Left lung (tissue), 4 donors: ENCODE measurements at regions not wholly inside any gene's neighbourhood (a gene's known extent, or its start where the extent isn't known, plus 50 kb on each side); places are given as distances from the start of the nearest gene placed in this dataset.

Experiments
- ATAC-seq: fragments of 200-7000 bp; cut with Tn5 transposase; one replicate; pipeline ENCODE4 v1.9.1; 2020; ENCODE audit warnings: moderate library complexity
- DNase-seq, 4 donors: peaks; one replicate each; pipeline ENCODE4 v3.0.0-alpha.2; 2013 to 2020
- H3K27ac ChIP-seq, 2 donors: fragments of 200-600 bp; sonication (generic) in 1 of 2; one replicate each; pipeline versions ENCODE4 v1.5.0 to v1.8.0; 2020 to 2021
- H3K27me3 ChIP-seq, 2 donors: fragments of 200-600 bp; sonication (generic) in 1 of 2; one replicate each; pipeline versions ENCODE4 v1.5.0 to v1.8.0; 2020 to 2021
- H3K36me3 ChIP-seq, 2 donors: fragments of 200-600 bp; sonication (generic) in 1 of 2; one replicate each; pipeline versions ENCODE4 v1.5.0 to v1.8.0; 2020 to 2021
- H3K4me1 ChIP-seq, 2 donors: fragments of 200-600 bp; one replicate each; pipeline ENCODE4 v1.8.0; 2021
- H3K4me3 ChIP-seq, 2 donors: fragments of 200-600 bp; sonication (generic) in 1 of 2; one replicate each; pipeline versions ENCODE4 v1.5.0 to v1.8.0; 2020 to 2021; ENCODE audit warnings: mild to moderate bottlenecking in 1 of 2
- H3K9me3 ChIP-seq, 2 donors: fragments of 200-600 bp; sonication (generic) in 1 of 2; one replicate each; pipeline versions ENCODE4 v1.5.0 to v1.8.0; 2020 to 2021
- intact Hi-C, 2 donors: fragments of 100-400 bp; cut with DNase I; formaldehyde crosslinking; loops; one replicate each; pipeline versions ENCODE4 v1.11.2 to v1.14.2; 2022
- TF ChIP-seq, protein P1 (sequence below), 2 donors: fragments of 200-600 bp; sonication (generic) in 1 of 2; IDR thresholded peaks; one replicate each; pipeline versions ENCODE4 v1.5.0 to v1.8.0; 2021; ENCODE audit warnings: antibody characterized with exemption in 2 of 2
- donor health status: DM: no; HTN: yes; CAD: no.
- donor health status: DM: no; HTN: no; CAD: no.

DNA sequence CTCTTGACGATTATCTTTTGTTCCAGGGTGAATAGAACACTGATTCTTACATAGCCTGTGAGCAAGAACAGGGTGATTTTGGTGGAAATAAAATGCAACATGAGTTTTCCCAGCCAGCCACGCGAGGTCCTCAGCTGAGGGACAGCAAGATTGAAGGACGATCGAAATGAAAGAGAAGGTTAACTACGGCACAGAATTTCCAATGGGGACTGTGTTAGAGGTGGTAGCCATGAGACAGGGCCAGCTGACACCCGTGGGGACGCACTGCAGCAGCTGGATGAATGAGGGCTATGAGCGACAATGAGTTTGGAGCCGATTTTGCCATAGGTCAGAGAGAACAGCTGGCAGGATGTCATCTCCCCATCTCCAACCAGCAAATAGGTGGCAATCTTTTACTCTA, 243.4 kb upstream of the PELI2 start:
- H3K27ac ChIP-seq: no peak overlapping the region
- TF ChIP-seq, protein P1, sequence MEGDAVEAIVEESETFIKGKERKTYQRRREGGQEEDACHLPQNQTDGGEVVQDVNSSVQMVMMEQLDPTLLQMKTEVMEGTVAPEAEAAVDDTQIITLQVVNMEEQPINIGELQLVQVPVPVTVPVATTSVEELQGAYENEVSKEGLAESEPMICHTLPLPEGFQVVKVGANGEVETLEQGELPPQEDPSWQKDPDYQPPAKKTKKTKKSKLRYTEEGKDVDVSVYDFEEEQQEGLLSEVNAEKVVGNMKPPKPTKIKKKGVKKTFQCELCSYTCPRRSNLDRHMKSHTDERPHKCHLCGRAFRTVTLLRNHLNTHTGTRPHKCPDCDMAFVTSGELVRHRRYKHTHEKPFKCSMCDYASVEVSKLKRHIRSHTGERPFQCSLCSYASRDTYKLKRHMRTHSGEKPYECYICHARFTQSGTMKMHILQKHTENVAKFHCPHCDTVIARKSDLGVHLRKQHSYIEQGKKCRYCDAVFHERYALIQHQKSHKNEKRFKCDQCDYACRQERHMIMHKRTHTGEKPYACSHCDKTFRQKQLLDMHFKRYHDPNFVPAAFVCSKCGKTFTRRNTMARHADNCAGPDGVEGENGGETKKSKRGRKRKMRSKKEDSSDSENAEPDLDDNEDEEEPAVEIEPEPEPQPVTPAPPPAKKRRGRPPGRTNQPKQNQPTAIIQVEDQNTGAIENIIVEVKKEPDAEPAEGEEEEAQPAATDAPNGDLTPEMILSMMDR (IDR thresholded peaks at IDR 0.05): no peak
- H3K4me1 ChIP-seq: peaks cover 0 to 5% of the 10 kb centered on the region in 2 donors
- no peaks in the 10 kb centered on the region for H3K27me3 ChIP-seq
- no peak overlapping the region for H3K4me3 ChIP-seq
- H3K36me3 ChIP-seq: no peaks in the 10 kb centered on the region
- DNase-seq (no peak), ATAC-seq (no peak)
- intact Hi-C loops: no loop called here
- no peaks in the 10 kb centered on the region for H3K9me3 ChIP-seq

DNA sequence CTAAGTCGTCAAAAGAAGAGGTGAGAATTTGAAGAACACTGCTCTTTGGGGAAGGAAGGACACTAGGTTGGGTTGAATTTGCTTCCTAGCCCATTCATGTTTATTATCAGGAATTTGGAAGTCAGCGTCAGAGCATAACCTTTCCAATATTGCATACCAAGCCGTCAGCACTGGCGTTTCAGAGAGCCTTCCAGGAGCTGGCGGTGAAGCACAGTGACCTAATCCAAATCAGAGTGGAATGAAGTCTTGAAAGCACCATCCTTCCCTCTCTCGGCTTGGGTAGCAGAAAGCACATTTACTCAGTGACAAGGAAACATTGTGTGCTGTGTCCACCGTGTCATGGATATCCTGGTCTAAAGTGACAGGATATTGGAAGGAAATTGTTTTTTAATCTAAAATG, 240.3 kb upstream of the PELI2 start:
- DNase-seq (no peak), ATAC-seq (no peak)
- Histone ChIP-seq H3K27me3 (no peaks in the 10 kb centered on the region), H3K4me1 (peaks cover 0 to 5% of the 10 kb centered on the region in 2 donors), H3K9me3 (no peaks in the 10 kb centered on the region), H3K4me3 (no peak overlapping the region), H3K27ac (no peak overlapping the region), H3K36me3 (no peaks in the 10 kb centered on the region)
- TF ChIP-seq, protein P1 (IDR thresholded peaks at IDR 0.05): no peak
- intact Hi-C loops: no loop called here

DNA sequence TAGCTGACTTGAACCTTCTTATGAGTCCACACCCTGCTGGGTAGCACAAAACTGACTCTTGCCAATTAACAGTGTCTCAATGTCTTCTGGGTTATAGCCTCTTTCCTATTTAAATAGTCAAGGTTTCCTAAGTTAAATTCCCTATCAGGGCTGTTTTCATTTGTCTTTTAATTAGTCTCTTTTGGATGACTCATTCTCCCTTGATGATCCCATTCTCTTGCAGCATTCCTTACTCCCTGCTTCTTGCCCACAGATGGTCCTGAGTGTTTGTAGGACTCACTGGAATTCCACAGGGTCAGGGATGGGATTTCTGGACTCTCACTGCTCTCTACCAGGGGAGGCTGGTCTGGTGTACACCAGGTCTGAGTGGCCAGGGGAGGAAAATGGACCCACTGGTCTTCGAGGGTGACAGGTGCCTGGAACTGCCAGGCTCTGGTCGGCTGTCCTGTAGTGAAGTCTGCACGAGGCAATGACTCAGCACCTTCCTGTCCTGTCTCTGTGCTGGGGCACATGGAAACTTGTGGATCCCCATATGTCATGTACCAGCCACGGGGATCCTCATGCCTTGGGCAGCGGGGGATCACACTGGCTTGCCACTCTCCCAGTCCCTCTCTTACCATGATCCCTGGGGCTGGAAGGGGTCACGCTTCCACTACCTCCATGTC, 236.5 kb upstream of the PELI2 start:
- no peak for DNase-seq
- TF ChIP-seq, protein P1 (IDR thresholded peaks at IDR 0.05): no peak
- ATAC-seq: no peak
- no peak overlapping the region for H3K27ac ChIP-seq
- peaks cover 0 to 5% of the 10 kb centered on the region in 2 donors for H3K4me1 ChIP-seq
- no peaks in the 10 kb centered on the region for H3K36me3 ChIP-seq
- no peak overlapping the region for H3K4me3 ChIP-seq
- no peaks in the 10 kb centered on the region for H3K27me3 ChIP-seq
- intact Hi-C loops: no loop called here
- no peaks in the 10 kb centered on the region for H3K9me3 ChIP-seq

DNA sequence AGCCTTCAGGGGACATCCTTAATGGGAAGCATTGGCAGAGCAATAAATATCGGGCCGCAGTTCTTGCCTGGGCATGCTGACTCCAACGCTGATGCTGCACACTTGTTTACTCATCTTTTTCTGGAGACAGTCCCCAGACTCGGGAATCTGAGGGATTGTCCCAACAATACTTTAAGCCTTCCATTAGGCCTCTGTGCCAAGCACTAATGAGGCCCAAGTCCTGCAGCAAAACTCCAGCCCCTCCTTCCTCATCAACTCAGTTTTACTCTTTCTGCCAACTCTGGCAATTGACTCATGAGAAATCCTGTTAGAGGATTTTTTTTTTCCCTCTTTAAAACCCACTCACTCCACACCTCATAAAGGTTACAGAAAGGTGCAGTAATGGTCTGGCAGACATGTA, 233.4 kb upstream of the PELI2 start:
- intact Hi-C loops: no loop called here
- H3K4me1 ChIP-seq: no peaks in the 10 kb centered on the region
- DNase-seq (no peak), ATAC-seq (no peak)
- no peaks in the 10 kb centered on the region for H3K9me3 ChIP-seq
- no peak overlapping the region for H3K27ac ChIP-seq
- TF ChIP-seq, protein P1 (IDR thresholded peaks at IDR 0.05): no peak
- H3K27me3 ChIP-seq: no peaks in the 10 kb centered on the region
- no peak overlapping the region for H3K4me3 ChIP-seq
- no peaks in the 10 kb centered on the region for H3K36me3 ChIP-seq

DNA sequence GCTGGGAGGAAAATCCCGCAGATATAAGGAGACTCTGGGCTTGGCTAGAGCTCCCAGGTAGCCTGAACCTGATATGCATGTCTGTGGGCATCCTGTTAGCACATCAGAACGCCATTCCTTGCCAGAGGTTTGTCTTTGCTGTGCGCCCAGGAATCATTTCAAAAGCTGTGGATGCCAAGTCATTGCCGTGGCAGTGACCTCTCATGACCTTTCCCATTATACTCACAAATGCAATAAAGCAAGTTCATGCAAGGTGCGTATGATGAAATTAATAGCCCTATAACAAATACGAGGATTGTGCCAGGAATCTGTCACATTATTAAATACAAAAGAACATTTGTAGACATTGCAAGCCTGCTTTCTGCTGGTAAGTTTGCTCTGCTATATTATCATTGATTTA, 229.1 kb upstream of the PELI2 start:
- H3K4me3 ChIP-seq: no peak overlapping the region
- H3K36me3 ChIP-seq: no peaks in the 10 kb centered on the region
- intact Hi-C loops: no loop called here
- ATAC-seq: no peak
- H3K27me3 ChIP-seq: no peaks in the 10 kb centered on the region
- no peak overlapping the region for H3K27ac ChIP-seq
- no peaks in the 10 kb centered on the region for H3K4me1 ChIP-seq
- TF ChIP-seq, protein P1 (IDR thresholded peaks at IDR 0.05): no peak
- H3K9me3 ChIP-seq: no peaks in the 10 kb centered on the region
- DNase-seq: no peak
